Stimulated activated CD4-positive, alpha-beta T cell treated with anti-CD3 and anti-CD28 coated beads, Interleukin-1b, Interleukin-23, amount 100 ng/mL, for 4 hours (primary cell): ENCODE measurements at regions not wholly inside any gene's neighbourhood (a gene's known extent, or its start where the extent isn't known, plus 50 kb on each side); places are given as distances from the start of the nearest gene placed in this dataset.
"Not testable (repeated sequence)": the region's sequence is repeated elsewhere in the genome, so short reads cannot be mapped to it uniquely, and the experiment has no call there.

Source experiments
- DNase-seq, 2 donors: peaks; one replicate each; pipeline ENCODE4 v3.0.0-alpha.2; 2020; ENCODE audit warnings: low read depth in 2 of 2

DNA sequence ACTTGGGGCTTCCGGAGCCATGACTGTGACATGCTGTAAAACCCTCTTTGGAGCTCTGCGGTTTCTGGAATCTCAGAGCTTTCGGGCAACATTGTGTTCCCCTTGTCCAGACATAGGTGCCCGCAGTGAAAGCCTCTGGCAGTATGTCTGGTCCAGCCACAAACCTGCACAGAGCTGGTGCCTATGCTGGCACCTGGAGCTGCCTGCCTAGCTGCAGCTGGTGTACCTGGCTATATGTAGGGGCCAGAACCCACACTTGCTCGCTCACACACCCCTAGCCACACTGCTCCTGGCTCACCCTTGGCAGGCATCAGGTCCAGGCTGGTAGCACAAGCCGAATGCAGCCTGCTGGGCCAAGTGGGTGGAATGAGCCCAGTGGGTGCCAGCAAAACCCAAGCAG, 861.1 kb downstream of the FLRT2 start:
- no peak for DNase-seq

DNA sequence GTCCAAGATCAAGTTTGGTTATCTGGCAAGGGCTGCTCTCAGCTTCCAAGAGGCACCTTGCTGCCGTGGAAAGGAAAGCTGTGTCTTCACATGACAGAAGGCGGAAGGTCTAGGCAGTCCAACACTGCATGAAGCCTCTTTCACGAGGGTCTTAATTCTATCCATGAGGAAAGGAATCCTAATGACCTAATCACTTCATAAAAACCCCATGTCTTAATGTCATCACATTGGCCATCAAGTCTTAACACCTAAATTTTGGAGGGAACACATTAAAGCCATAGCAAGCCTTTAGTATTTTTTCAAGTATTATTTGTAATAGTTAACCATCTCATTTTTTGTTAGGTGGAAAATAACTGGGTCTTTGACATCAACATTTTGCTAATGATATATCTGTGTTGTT, 858.3 kb downstream of the FLRT2 start:
- DNase-seq, result no peak

DNA sequence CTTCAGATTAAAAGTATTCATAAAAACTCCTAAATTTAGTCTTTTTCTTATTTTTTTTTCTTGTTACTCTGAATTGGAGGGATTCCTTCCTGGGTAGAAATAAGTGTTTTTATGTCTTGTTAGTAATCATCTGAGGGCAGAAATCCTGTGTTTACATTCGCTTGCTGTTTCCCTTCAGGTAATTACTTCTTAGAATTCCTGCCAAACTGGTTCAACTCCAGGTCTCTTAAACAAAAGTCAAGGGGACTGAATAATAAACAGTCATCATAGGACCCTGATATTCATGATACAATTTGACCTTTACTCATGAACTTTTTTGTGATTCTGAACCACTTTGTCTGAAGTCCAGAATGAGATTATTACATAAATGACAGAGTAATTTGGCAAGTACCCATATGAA, 843.9 kb downstream of the FLRT2 start:
- DNase-seq, result no peak

DNA sequence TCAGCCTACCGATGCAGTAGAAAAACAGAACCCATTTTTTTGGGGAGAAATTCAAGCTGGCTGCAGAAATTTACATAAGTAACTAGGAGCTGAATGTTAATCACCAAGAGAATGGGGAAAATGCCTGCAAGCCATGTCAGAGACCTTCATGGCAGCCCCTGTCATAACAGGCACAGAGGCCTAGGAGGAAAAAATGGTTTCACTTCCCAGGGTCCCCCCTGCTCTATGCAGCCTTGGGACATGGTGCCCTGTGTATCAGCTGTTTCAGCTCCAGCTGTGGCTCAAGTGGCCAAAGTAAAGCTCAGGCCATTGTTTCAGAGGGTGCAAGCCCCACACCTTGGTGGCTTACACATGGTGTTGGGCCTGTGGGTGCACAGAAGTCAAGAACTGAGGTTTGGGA, 842.5 kb downstream of the FLRT2 start:
- DNase-seq, result no peak

DNA sequence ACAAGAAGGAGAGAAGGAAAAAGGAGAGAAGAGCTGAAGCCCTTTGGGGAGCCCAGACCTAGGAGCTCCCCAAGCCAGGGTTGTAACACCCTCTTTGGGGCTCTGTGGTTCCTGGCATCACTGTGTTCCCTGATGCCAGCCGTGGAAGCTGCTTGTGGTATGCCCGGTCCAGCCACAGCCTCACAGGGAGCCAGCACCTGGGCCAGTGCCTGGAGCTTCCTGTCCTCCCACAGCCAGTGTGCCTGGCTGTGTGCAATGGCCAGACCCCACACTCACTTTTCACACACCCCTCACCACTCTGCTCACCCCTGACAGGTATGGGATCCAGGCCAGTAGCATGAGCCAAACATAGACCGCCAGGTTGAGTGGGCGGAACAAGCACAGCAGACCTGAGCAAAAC, 834.7 kb downstream of the FLRT2 start:
- DNase-seq, result no peak

DNA sequence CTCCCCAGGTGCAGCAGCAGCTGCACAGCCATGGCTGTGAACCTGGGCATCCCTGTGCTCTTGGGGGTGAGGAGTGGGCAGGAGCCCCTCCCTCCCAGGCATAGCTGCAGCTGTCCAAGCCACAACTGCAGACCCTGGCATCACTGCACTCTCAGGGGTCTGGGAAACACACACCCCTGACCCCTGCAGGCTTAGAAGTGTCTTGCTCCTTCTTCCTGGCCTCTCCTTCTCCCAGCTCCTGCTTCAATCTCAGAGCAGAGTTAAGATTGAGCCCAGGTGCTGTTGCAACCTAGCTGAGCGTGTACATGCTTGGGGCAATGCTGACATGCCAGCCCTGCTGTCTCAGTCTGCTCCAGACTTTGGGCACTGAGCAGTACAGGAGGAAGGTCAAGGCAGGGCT, 833.6 kb downstream of the FLRT2 start:
- no peak for DNase-seq

DNA sequence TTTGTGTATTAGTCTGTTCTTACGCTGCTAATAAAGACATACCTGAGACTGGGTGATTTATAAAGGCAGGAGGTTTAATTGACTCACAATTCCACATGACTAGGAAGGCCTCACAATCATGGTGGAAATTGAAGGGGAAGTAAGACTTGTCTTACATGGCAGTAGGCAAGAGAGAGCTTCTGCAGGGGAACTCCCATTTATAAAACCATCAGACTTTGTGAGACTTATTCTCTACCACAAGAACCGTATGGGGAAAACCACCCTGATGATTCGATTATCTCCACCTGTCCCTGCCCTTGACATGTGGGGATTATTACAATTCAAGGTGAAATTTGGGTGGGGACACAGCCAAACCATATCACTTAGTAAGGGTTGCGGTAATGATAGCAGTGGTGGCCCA, 833.1 kb downstream of the FLRT2 start:
- DNase-seq, result no peak

DNA sequence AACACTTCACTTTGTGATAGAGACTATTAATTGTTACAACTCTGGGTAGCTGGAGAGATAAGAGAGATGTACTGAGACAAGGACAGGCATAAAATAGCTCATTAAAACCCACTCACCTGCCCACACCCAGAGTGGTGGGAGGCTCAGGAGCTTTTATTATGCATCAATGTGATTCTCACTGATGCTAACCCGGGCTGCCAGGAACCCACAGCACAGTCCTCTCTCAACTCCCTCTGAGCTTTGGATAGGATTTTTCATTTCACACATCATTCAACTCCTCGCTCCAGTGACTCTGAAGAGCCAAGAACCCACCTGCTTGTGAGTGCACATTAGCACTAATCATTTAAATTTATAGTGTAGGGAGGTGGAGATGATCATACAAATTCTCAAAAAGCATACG, 827.9 kb downstream of the FLRT2 start:
- DNase-seq, result no peak

DNA sequence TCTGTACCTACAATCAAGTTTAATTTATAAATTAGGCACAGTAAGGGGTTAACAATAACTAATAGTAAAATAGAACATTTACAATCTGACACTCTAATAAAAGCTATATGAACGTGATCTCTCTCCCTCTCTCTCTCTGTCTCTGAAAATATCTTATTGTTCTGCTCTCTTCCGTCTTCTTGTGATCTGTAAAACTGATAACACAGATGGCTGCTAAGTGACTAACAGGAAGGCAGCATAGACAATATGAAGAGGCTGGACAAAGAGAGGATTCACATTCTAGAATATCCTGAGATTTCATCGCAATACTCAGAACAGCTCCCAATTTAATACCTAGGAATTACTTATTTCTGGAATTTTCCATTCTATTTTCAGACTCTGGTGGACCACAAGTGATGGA, 827.2 kb downstream of the FLRT2 start:
- no peak for DNase-seq

DNA sequence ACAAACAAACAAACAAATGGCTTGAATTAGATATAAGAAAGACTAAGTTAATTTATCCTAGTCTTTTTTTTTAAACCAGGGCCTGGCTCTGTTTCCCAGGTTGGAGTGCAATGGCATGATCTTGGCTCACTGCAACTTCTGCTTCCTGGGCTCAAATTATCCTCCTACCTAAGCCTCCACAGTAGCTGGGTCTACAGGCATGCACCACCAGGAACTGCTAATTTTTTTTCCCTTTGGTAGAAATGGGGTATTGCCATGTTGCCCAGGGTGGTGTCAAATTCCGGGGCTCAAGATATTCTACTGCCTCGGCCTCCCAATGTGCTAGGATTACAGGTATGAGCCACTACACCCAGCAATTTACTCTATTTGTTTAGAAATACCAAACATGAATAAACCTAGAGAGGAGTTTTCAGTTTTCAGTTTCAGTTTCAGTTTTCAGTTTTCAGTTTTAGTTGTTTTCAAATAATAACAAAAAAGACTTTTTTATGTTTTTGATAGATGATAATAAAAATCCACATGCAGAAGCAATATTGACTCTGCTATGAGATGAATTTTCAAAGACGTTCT, 817.0 kb downstream of the FLRT2 start:
- no peak for DNase-seq

DNA sequence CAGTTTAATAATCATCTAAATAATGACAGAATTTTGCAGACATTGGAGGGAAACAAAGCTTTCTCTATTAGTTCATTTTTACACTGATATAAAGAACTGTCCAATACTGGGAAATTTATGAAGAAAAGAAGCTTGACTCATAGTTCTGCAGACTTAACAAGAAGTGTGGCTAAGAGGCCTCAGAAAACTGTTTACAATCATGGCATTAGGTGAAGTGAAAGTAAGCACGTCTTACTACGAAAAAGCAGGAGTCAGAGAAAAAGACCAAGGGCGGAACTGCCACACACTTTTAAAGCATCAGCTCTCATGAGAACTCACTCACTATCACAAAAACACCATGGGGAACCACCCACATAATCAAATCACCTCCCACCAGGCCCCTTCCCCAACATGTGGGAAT, 804.4 kb downstream of the FLRT2 start:
- DNase-seq, result no peak

DNA sequence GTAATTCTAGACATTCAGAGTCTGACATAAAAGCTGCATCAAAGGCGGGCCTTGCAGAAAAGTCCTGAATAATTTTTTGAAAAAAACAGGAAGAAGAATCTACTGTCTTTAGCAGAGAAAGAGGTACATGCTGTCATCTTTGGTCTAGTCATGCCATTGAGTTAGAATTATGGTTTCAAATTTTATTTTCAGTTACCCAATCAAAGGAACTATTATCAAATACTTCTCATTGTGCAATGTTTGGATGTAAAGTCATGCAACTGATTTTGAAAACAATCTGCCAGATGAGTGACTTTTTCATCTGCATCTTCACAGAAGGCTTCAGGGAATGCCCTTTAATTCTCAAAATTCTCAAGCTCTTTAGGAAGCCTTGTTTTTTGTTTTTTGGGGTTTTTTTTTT, 803.5 kb downstream of the FLRT2 start:
- no peak for DNase-seq

DNA sequence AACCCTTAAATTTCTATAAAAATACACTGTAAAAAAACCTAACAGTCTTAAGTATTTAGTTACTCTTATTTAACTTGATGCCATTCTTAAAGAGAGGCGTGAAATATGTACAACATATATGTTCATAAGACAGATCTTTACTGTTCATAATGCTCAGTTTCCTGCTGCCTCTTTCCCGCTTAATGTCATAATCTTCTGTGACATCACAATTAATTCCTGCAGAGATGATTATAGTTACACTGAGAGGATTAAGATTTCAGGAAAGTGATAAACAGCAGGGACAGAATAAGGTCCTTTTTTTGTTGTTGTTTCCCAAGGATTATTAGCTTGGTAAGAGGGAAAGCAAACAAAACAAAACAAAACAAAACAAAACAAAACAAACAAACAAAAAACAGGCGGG, 801.4 kb downstream of the FLRT2 start:
- DNase-seq, result no peak

DNA sequence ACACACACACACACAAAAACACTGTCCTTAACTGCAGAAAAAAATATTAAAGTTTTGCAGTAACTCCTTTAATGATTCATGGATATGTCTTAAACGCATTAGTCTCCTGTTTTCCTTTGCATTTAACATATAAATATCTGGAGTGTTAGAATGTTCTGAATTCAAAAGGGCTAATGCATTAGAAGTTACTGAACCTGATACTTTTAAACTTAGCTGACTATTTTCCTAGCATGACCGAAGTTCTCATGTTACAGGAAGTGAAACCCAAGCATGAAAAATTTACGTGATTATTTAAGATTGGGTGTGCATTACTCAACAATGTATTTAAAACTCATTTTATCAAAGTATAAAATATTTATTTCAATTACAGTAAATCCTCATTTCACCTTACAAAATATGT, 791.2 kb downstream of the FLRT2 start:
- DNase-seq, result no peak

DNA sequence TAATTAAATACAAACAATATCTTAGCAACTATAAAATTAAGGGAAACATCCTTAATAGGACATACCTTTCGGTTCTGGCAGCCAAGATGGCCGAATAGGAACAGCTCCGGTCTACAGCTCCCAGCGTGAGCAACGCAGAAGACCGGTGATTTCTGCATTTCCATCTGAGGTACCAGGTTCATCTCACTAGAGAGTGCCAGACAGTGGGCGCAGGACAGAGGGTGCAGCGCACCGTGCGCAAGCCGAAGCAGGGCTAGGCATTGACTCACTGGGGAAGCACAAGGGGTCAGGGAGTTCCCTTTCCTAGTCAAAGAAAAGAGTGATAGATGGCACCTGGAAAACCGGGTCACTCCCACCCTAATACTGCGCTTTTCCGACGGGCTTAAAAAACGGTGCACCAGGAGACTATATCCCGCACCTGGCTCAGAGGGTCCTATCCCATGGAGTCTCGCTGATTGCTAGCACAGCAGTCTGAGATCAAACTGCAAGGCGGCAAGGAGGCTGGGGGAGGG, 782.3 kb downstream of the FLRT2 start:
- not testable (repeated sequence) for DNase-seq

DNA sequence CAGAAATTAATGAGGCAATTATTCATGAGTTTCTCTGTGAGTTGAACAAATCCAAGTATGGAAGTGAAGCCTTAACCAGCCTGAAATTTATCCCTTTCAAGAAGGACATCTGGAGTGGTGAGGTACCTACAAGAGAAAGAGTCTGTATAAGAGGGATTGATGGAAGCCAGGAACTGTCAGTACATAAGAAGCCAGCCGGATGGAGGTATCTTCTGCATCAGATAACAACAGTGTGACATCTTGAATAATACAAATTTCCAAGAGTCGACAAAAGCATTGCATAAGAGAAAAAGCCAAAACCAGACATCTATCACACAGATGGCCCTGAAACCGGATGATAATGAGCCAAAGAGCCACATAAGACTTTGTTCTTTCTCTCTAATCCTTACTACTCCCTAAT, 781.2 kb downstream of the FLRT2 start:
- no peak for DNase-seq

DNA sequence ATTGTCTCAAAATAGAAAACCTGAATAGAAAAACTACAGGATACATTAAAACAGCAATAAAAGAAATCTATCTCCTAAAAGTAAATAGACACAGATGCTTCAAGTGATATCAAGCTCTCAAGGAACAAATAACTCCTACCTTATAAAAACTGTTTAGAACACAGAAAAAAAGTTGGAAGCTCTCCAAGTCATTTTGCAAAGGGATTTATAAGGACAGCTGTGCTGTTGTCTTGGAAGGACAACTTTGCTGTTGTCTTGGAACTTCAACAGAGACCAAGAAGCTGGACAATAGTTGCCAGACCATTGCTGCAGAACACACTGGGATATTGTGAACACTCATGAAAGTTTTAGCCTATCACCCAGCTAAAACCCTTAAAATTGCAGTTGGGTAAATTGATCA, 780.7 kb downstream of the FLRT2 start:
- DNase-seq, result no peak

DNA sequence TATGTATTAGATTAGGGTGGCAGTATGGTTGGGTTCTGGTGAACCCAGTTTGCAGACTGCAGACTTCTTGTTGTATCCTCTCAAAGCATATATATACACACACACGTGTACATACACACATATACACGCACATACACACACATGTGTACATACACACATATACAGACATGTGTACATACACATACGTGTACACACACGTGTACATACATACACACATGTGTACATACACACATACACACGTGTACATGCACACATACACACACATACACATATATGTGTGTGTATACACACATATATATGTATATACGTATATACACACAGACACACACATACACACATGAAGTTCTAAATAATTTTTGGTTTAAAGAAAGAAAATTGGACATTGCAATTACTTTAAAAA, 780.2 kb downstream of the FLRT2 start:
- no peak for DNase-seq

DNA sequence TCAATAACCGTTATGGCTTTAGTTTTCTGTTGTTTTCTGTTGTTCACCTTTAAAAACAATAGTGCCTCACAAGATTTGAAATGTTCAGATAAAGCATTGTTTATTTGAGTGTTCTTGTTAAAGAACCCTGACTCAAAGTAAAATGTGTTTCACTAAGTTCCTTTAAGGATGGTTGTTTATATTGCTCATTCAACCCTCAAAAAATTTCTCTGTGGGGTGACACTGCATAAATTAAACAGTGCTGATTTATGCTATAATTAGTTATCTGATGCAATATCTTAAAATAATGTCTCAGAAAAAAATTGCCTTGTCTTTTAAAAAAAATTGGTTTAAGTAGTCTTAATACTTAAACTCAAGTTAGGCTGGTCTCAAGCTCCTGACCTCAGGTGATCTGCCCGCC, 775.1 kb downstream of the FLRT2 start:
- DNase-seq, result no peak

DNA sequence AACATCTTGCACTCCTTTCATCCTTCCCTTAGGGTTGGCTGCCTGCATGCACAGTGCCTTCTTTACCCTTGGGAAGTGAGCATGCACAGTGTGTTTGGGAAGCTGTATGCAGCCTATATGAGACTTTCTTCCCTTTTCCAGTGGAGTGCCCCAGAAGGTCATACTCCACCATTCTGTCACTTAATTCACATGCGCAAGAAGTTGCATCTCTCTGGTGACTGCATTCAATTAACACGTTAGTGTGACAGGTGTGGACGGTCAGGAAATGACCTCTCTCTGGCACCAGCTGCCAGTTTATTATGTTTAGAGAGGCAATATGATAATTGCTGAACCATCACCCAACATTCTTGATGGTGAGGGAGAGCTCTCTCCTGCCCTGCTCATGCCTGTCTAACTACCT, 770.0 kb downstream of the FLRT2 start:
- DNase-seq, result no peak

DNA sequence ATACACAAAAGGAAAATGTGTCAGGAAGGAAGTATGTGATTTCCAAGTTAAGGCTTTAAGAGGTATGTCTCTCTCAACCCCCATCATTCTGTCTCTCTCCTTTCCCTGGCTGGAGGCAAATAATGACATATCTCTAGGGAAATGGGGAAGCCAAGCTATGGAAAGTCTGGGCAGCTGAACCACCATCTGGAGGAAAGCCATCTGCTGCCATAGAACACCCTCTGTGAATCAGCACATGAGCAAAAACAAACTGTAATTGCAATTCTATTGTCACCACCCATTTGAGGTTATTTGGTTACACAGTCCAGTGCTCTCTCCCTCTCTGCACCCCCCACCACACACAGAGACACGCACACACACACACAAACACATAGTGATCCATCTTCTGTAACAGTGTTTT, 766.2 kb downstream of the FLRT2 start:
- no peak for DNase-seq

DNA sequence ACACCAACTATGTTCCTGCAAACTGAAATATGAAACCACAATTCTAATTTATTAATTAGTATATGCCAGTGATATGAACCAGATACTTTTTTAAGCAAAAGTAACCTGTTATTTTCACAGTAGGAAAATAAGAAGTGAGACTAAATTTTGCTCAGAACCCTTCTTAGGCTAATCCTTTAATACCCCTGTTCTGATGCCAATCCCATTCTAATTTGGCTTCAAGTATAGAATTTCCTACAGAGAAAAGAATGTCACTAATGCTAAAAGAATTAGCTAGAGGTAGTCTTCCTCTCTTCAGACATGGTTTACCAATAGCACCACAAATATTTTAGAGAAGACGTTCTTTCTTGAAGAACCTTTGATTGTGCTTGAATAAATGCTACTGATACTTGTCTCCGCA, 758.4 kb downstream of the FLRT2 start:
- DNase-seq, result no peak

DNA sequence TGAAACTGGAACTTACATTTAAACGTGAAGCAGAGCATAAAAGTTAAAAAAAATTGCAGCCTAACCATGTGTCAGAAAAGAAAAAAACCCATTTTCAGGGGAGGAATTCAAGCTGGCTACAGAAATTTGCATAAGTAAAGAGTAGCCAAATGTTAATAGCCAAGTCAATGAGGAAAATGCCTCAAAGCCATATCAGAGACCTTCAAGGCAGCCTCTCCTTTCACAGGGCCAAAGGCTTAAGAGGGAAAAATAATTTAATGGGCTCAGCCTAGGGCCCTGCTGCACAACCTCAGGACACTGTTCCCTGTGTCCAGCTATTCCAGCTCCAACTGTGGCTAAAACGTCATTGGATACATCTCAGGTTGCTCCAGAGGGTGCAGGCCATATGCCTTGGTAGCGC, 749.5 kb downstream of the FLRT2 start:
- no peak for DNase-seq

DNA sequence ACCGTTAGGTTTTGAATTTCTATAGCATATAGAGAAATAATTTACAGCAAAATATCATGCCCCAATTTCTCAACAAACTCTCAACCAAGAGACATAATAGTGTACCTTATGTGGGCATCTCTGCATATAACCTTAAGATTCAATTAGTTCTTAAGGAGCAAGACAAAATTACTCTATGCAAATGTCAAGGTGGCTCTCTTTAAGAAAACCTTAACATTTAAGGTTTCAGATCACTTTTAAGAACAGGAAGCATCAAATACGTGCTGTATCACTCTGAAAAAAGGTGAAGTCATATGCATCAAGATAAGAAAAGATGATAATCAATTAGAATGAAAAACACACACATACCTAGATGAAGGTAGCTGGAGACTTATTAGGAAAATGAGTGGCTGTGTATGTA, 728.0 kb downstream of the FLRT2 start:
- no peak for DNase-seq

DNA sequence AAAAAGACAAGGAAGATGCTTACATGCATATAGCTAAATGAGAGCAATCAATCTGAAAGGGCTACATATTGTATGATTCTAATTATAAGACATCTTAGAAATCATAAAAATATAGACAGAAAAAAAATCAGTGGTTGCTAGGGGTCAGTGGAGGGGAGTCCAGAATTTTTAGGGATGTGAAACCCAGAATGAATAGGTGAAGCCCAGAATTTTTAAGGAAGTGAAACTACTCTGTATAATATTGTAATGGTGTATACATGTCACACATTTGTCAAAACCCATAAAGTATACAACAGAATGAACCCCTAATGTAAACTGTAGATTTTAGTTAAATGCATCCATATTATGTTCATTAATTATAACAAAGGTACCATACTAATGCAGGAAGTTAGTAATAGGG, 713.2 kb downstream of the FLRT2 start:
- no peak for DNase-seq
